ENCODE measurements at regions not wholly inside any gene's neighbourhood (a gene's known extent, or its start where the extent isn't known, plus 50 kb on each side); places are given as distances from the start of the nearest gene placed in this dataset.

DNA sequence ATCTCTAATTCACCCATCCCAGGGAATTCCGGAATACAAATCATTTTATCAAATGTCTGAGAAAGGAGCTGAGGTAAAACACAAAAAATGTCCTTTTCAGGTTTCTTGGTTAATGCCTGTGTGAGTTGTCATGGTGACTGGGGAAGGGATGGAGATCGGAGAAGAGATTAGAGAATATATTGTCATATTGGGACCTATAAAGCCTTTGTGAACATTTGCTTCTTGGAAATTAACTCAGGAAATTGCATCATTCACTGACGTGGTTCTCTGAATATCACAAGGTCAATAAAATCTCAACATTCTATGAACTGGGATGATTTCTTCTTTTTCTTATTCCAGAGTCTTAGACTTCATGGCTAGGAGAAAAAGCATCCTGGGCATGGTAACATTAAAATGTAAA is 174.8 kb upstream of the GLRA2 start:
- WGBS (ENCODE audit: insufficient coverage, low coverage, missing lambda C conversion rate), result 0% methylated on average over 3 of the region's 3 CpGs
- Histone ChIP-seq H4K20me1 (replicated peaks; ENCODE audit: control insufficient read depth, insufficient read depth, low read length) (no peaks in the 10 kb centered on the region), H3K9me1 (ENCODE audit: control insufficient read depth, insufficient read depth, low read length) (no peaks in the 10 kb centered on the region), H3K27me3 (ENCODE audit: control insufficient read depth in 2 of 2, insufficient read depth in 2 of 2, low read length in 2 of 2) (no peaks in the 10 kb centered on the region), H3K4me1 (replicated peaks in 1 of 2; ENCODE audit: control insufficient read depth in 2 of 2, insufficient read depth in 2 of 2, low read length in 2 of 2) (no peaks in the 10 kb centered on the region), H3K9me3 (replicated peaks; ENCODE audit: control insufficient read depth, insufficient read depth, low read depth, low read length) (no peaks in the 10 kb centered on the region), H2AFZ (ENCODE audit: low read depth, low read length) (no peak overlapping the region), H3K27ac (ENCODE audit: extremely low read depth, low read depth, low read length) (no peak overlapping the region), H3K79me2 (ENCODE audit: control insufficient read depth, insufficient read depth, low read length) (no peaks in the 10 kb centered on the region), H3K4me3 (no peak overlapping the region), H3K36me3 (ENCODE audit: control insufficient read depth, insufficient read depth, low read length) (no peaks in the 10 kb centered on the region), H3K4me2 (ENCODE audit: insufficient read depth, low read length) (no peak overlapping the region), H3K9ac (ENCODE audit: insufficient read depth in 1 of 2, low read depth in 2 of 2, low read length in 2 of 2) (no peak overlapping the region)
- in situ Hi-C loops (cut with MboI), result no loop called here
- ATAC-seq, result no peak
- TF ChIP-seq RFX1 (IDR thresholded peaks at IDR 0.05), result 0 out of 2 replicates have a peak, but pooled peaks have one; percentile 19
- TF ChIP-seq, protein P1, sequence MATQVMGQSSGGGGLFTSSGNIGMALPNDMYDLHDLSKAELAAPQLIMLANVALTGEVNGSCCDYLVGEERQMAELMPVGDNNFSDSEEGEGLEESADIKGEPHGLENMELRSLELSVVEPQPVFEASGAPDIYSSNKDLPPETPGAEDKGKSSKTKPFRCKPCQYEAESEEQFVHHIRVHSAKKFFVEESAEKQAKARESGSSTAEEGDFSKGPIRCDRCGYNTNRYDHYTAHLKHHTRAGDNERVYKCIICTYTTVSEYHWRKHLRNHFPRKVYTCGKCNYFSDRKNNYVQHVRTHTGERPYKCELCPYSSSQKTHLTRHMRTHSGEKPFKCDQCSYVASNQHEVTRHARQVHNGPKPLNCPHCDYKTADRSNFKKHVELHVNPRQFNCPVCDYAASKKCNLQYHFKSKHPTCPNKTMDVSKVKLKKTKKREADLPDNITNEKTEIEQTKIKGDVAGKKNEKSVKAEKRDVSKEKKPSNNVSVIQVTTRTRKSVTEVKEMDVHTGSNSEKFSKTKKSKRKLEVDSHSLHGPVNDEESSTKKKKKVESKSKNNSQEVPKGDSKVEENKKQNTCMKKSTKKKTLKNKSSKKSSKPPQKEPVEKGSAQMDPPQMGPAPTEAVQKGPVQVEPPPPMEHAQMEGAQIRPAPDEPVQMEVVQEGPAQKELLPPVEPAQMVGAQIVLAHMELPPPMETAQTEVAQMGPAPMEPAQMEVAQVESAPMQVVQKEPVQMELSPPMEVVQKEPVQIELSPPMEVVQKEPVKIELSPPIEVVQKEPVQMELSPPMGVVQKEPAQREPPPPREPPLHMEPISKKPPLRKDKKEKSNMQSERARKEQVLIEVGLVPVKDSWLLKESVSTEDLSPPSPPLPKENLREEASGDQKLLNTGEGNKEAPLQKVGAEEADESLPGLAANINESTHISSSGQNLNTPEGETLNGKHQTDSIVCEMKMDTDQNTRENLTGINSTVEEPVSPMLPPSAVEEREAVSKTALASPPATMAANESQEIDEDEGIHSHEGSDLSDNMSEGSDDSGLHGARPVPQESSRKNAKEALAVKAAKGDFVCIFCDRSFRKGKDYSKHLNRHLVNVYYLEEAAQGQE (IDR thresholded peaks at IDR 0.05; ENCODE audit: borderline replicate concordance), result no peak
- TF ChIP-seq, protein P1 (CRISPR knock-in tag; IDR thresholded peaks at IDR 0.05; ENCODE audit: low read depth), result no peak
- BruUV-seq (replicated peaks), result no TSS peak
- no peak for DNase-seq (ENCODE audit: extremely low read depth in 1 of 4, low spot score in 3 of 4)
- intact Hi-C loops (cut with micrococcal nuclease), result no loop called here
- ChIA-PET POLR2A (no interaction called here), CTCF (ENCODE audit: low intra/inter-chr PET ratio) (interaction anchor here (0.6 kb wide), 1 partner anchor 745 kb away, joined by 5 read pairs; no protein-coding TSS in a partner anchor)
- no peak for FAIRE-seq
